AG04450 (cell line): ENCODE measurements at regions not wholly inside any gene's neighbourhood (a gene's known extent, or its start where the extent isn't known, plus 50 kb on each side); places are given as distances from the start of the nearest gene placed in this dataset.

Experiments
- CTCF ChIA-PET: fragments of 300-600, 350-600 bp; formaldehyde crosslinking; extraction: SDS; loops from one replicate; lab custom pipeline; 2022; ENCODE audit warnings: antibody characterized with exemption, inconsistent platforms; lab: Charles Lee
- POLR2A ChIA-PET: fragments of 350-600 bp; formaldehyde crosslinking; extraction: SDS; loops from one replicate; lab custom pipeline; 2021; ENCODE audit warnings: antibody characterized with exemption, inconsistent platforms; lab: Yijun Ruan, JAX
- DNase-seq: peaks from one replicate; pipeline ENCODE4 v3.0.0-alpha.2; 2011; ENCODE audit warnings: low read depth, low spot score
- H3K27ac ChIP-seq: one replicate; pipeline ENCODE4 v1.5.1; 2012; ENCODE audit warnings: low read depth, low read length, control low read depth
- H3K27me3 ChIP-seq: one replicate; pipeline ENCODE4 v1.6.0; 2012; ENCODE audit warnings: low read length; ENCODE audit not compliant: control insufficient read depth, insufficient read depth
- H3K4me3 ChIP-seq: 2 replicates; pipeline ENCODE4 v1.5.1; 2011; ENCODE audit warnings: mild to moderate bottlenecking, low read depth, low read length, control low read depth
- H3K9me3 ChIP-seq: 2 replicates; pipeline ENCODE4 v1.5.1; 2012; ENCODE audit warnings: low read length; ENCODE audit not compliant: control insufficient read depth, insufficient read depth
- CTCF ChIP-seq: IDR thresholded peaks from 2 replicates; pipeline ENCODE4 v1.5.1; 2011; ENCODE audit warnings: low read depth, low read length, control low read depth, inconsistent platforms

- H3K27me3 ChIP-seq: no peaks in the 10 kb centered on the region
- no peaks in the 10 kb centered on the region for H3K9me3 ChIP-seq
- no peak for DNase-seq
- no peak overlapping the region for H3K27ac ChIP-seq
- H3K4me3 ChIP-seq: no peak overlapping the region
- ChIA-PET POLR2A (no interaction called here), CTCF (no interaction called here)
- TF ChIP-seq CTCF: no peak
These were observed 1161.8 kb downstream of the MRPL39 start for GRCh38 chr21:24445517-24445916.

- Histone ChIP-seq H3K9me3 (no peaks in the 10 kb centered on the region), H3K4me3 (no peak overlapping the region), H3K27ac (no peak overlapping the region), H3K27me3 (no peaks in the 10 kb centered on the region)
- ChIA-PET CTCF (no interaction called here), POLR2A (no interaction called here)
- no peak for DNase-seq
- no peak for TF ChIP-seq CTCF
These were observed 1162.5 kb downstream of the MRPL39 start for GRCh38 chr21:24444736-24445135.

- ChIA-PET CTCF (no interaction called here), POLR2A (no interaction called here)
- Histone ChIP-seq H3K27ac (no peak overlapping the region), H3K4me3 (no peak overlapping the region), H3K27me3 (no peaks in the 10 kb centered on the region), H3K9me3 (no peaks in the 10 kb centered on the region)
- no peak for DNase-seq
- no peak for TF ChIP-seq CTCF
These were observed 1171.0 kb downstream of the MRPL39 start for GRCh38 chr21:24436236-24436635.

DNA sequence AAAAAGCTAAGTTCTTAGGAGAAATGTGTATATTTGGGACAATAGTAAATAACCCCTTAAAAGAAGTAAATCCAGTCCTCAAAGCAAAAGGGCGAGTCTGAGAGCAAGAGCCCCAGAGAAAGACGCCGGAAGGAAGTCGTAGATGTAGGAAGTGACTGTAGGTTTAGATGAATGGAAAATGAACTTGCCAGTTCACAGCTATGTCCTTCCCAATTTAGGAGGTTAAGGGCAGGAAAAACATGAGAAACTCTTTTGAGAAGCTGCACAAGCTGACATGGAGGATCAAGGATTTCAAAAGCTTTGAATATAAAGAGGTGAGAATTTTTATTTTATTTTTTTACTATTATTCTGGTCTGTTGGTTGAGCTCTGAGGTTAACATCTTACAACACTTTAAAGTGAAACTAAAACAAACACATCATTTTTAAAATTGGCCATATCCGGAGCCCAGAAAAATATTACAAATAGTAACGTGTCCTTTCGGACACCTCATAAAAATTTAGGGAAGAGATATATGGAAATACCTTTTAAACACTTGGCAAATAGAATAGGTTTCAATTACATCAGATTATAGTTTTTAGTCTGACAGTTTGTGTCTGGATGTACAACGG lies 1178.6 kb downstream of the MRPL39 start:
- H3K4me3 ChIP-seq: 0 out of 2 replicates have a peak overlapping the region, but pooled peaks have one; percentile 5
- ChIA-PET POLR2A (no interaction called here), CTCF (no interaction called here)
- no peak overlapping the region for H3K27ac ChIP-seq
- H3K9me3 ChIP-seq: no peaks in the 10 kb centered on the region
- TF ChIP-seq CTCF: no peak
- no peaks in the 10 kb centered on the region for H3K27me3 ChIP-seq
- DNase-seq: no peak

DNA sequence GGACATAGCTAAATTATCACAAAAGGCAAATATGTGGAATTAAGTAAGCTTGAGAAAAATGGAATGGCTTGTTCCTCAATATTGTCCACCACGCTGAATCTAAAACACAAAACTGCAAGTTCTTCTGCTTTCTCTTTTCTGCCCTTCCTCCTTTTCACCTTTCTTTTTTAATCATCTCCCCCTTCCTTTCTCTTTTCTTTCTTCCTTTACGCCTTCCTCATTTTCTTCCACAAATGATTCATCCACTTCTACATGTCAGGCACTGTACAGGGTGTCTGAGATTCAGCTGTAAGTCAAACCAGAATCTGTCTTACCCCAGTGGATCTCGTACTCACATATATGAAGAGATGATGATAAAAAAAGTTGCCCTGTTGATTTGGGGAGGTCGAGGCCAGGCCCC lies 1182.5 kb downstream of the MRPL39 start:
- no peak for TF ChIP-seq CTCF
- H3K27ac ChIP-seq: no peak overlapping the region
- no peak for DNase-seq
- POLR2A ChIA-PET: no interaction called here
- no peak overlapping the region for H3K4me3 ChIP-seq
- CTCF ChIA-PET: no interaction called here
- no peaks in the 10 kb centered on the region for H3K27me3 ChIP-seq
- H3K9me3 ChIP-seq: no peaks in the 10 kb centered on the region
